H9 (cell line): ENCODE measurements at regions not wholly inside any gene's neighbourhood (a gene's known extent, or its start where the extent isn't known, plus 50 kb on each side); places are given as distances from the start of the nearest gene placed in this dataset.
"Not testable (repeated sequence)": the region's sequence is repeated elsewhere in the genome, so short reads cannot be mapped to it uniquely, and the experiment has no call there.

Experiments
- DNase-seq: peaks from one replicate; pipeline ENCODE4 v3.0.0-alpha.2; 2017
- H2AFZ ChIP-seq: one replicate; pipeline ENCODE4 v1.6.1; 2013; ENCODE audit warnings: mild to moderate bottlenecking, low read length, control low read depth, moderate library complexity
- H2AK5ac ChIP-seq: 2 replicates; pipeline ENCODE4 v1.6.1; 2013; ENCODE audit warnings: low read length, control low read depth, mixed read lengths; ENCODE audit not compliant: insufficient read length
- H2BK120ac ChIP-seq: one replicate; pipeline ENCODE4 v1.6.1; 2013; ENCODE audit warnings: low read depth, mild to moderate bottlenecking, low read length, control low read depth, inconsistent platforms; ENCODE audit not compliant: poor library complexity, severe bottlenecking
- H2BK12ac ChIP-seq: 2 replicates; pipeline ENCODE4 v1.6.1; 2013; ENCODE audit warnings: low read length, control low read depth, mixed read lengths, low read depth; ENCODE audit not compliant: insufficient read length
- H2BK15ac ChIP-seq: 2 replicates; pipeline ENCODE4 v1.6.1; 2013; ENCODE audit warnings: low read depth, low read length, control low read depth
- H2BK20ac ChIP-seq: one replicate; pipeline ENCODE4 v1.6.1; 2013; ENCODE audit warnings: low read depth, mild to moderate bottlenecking, low read length, control low read depth, inconsistent platforms; ENCODE audit not compliant: poor library complexity, severe bottlenecking
- H2BK5ac ChIP-seq: 2 replicates; pipeline ENCODE4 v1.6.1; 2013; ENCODE audit warnings: low read length, control low read depth, mixed read lengths; ENCODE audit not compliant: insufficient read length
- H3K14ac ChIP-seq: 2 replicates; pipeline ENCODE4 v1.6.1; 2013; ENCODE audit warnings: low read length, control low read depth; ENCODE audit not compliant: insufficient read depth
- H3K18ac ChIP-seq: 2 replicates; pipeline ENCODE4 v1.6.1; 2013; ENCODE audit warnings: low read depth, mild to moderate bottlenecking, mixed read lengths, low read length, control low read depth; ENCODE audit not compliant: insufficient read length
- H3K23ac ChIP-seq: 2 replicates; pipeline ENCODE4 v1.6.1; 2013; ENCODE audit warnings: low read length, control low read depth, mixed read lengths, low read depth; ENCODE audit not compliant: insufficient read length
- H3K23me2 ChIP-seq: 2 replicates; pipeline ENCODE4 v1.6.1; 2013; ENCODE audit warnings: low read depth, mild to moderate bottlenecking, mixed read lengths, low read length, control low read depth; ENCODE audit not compliant: insufficient read length, poor library complexity, severe bottlenecking
- H3K27ac ChIP-seq: 2 replicates; pipeline ENCODE4 v1.5.1; 2013; ENCODE audit warnings: low read length, control low read depth, mixed read lengths, low read depth; ENCODE audit not compliant: insufficient read length
- H3K27me3 ChIP-seq: 2 replicates; pipeline ENCODE4 v1.6.1; 2013; ENCODE audit warnings: low read length, control low read depth, inconsistent platforms; ENCODE audit not compliant: insufficient read depth
- H3K4ac ChIP-seq: 2 replicates; pipeline ENCODE4 v1.6.1; 2013; ENCODE audit warnings: low read depth, mild to moderate bottlenecking, control low read depth, inconsistent platforms, low read length, moderate library complexity
- H3K4me1 ChIP-seq: 2 replicates; pipeline ENCODE4 v1.6.1; 2013; ENCODE audit warnings: low read length, control low read depth, inconsistent platforms; ENCODE audit not compliant: insufficient read depth
- H3K4me2 ChIP-seq: 2 replicates; pipeline ENCODE4 v1.6.1; 2013; ENCODE audit warnings: low read length, control low read depth, mixed read lengths; ENCODE audit not compliant: insufficient read length, insufficient read depth
- H3K56ac ChIP-seq: 2 replicates; pipeline ENCODE4 v1.6.1; 2013; ENCODE audit warnings: low read depth, mild to moderate bottlenecking, mixed read lengths, low read length, control low read depth; ENCODE audit not compliant: insufficient read length
- H3K79me1 ChIP-seq: 2 replicates; pipeline ENCODE4 v1.6.1; 2013; ENCODE audit warnings: low read depth, mild to moderate bottlenecking, moderate library complexity, low read length, control low read depth, inconsistent platforms; ENCODE audit not compliant: insufficient read depth, poor library complexity, severe bottlenecking
- H3K79me2 ChIP-seq: 2 replicates; pipeline ENCODE4 v1.6.1; 2013; ENCODE audit warnings: low read length, control low read depth, inconsistent platforms; ENCODE audit not compliant: insufficient read depth
- H3K9ac ChIP-seq: 2 replicates; pipeline ENCODE4 v1.6.1; 2013; ENCODE audit warnings: low read length, control low read depth, mixed read lengths; ENCODE audit not compliant: insufficient read length; ENCODE audit errors: extremely low read depth
- H3K9me3 ChIP-seq: one replicate; pipeline ENCODE4 v1.6.1; 2013; ENCODE audit warnings: low read depth, low read length, inconsistent platforms; ENCODE audit not compliant: control insufficient read depth
- H3T11ph ChIP-seq: one replicate; pipeline ENCODE4 v1.6.1; 2013; ENCODE audit warnings: mild to moderate bottlenecking, low read length, control low read depth, inconsistent platforms
- H4K20me1 ChIP-seq: one replicate; pipeline ENCODE4 v1.6.1; 2013; ENCODE audit not compliant: control insufficient read depth, insufficient read length, insufficient read depth
- H4K5ac ChIP-seq: 2 replicates; pipeline ENCODE4 v1.6.1; 2013; ENCODE audit warnings: low read depth, mild to moderate bottlenecking, mixed read lengths, low read length, control low read depth; ENCODE audit not compliant: insufficient read length
- H4K8ac ChIP-seq: replicated peaks from 2 replicates; pipeline ENCODE4 v1.6.1; 2013; ENCODE audit warnings: low read length, control low read depth, mixed read lengths, low read depth; ENCODE audit not compliant: insufficient read length
- H4K91ac ChIP-seq: 2 replicates; pipeline ENCODE4 v1.6.1; 2013; ENCODE audit warnings: low read depth, mild to moderate bottlenecking, moderate library complexity, mixed read lengths, low read length, control low read depth; ENCODE audit not compliant: insufficient read length
- H3K27ac Mint-ChIP-seq, 3 experiments: 2 replicates in 2 of 3; 3 replicates in 1 of 3; pipeline ENCODE4 v1.8.0; 2020 to 2021; ENCODE audit warnings: mixed read lengths in 3 of 3, mild to moderate bottlenecking in 1 of 3, moderate library complexity in 1 of 3
- H3K27me3 Mint-ChIP-seq: 2 replicates; pipeline ENCODE4 v1.8.0; 2021; ENCODE audit warnings: low read depth, mild to moderate bottlenecking, moderate library complexity, mixed read lengths
- H3K36me3 Mint-ChIP-seq, 3 experiments: 2 replicates in 2 of 3; 3 replicates in 1 of 3; pipeline ENCODE4 v1.8.0; 2020 to 2021; ENCODE audit warnings: low read depth in 3 of 3, mixed read lengths in 3 of 3; ENCODE audit not compliant: insufficient read depth in 1 of 3
- H3K4me1 Mint-ChIP-seq, 2 experiments: 2 replicates each; pipeline ENCODE4 v1.8.0; 2020; ENCODE audit warnings: mixed read lengths in 2 of 2
- H3K4me3 Mint-ChIP-seq, 2 experiments: 2 replicates in 1 of 2; 3 replicates in 1 of 2; pipeline ENCODE4 v1.8.0; 2020 to 2021; ENCODE audit warnings: mild to moderate bottlenecking in 2 of 2, mixed read lengths in 2 of 2, moderate library complexity in 1 of 2
- H3K9me3 Mint-ChIP-seq, 2 experiments: 2 replicates in 1 of 2; 3 replicates in 1 of 2; pipeline ENCODE4 v1.8.0; 2020; ENCODE audit warnings: mild to moderate bottlenecking in 2 of 2, mixed read lengths in 2 of 2, moderate library complexity in 1 of 2
- CTCF ChIP-seq: fragments of 200-600 bp; sonication (generic); conservative IDR thresholded peaks from 3 replicates; pipeline ENCODE4 v1.8.0; 2021; ENCODE audit warnings: antibody characterized with exemption, mild to moderate bottlenecking
- WGBS: extraction: QIAGEN DNeasy Blood & Tissue Kit; methylation state at CpG from one replicate; pipeline ENCODE4 v1.1.7; 2013; ENCODE audit warnings: missing lambda C conversion rate, low lambda C conversion rate, mixed read lengths; ENCODE audit not compliant: insufficient read length; ENCODE audit errors: extremely low coverage; 5-methylcytosine and 5-hydroxymethylcytosine counted together

GRCh38 chr11:127943152-127943551 is 644.2 kb downstream of the ETS1 start:
- no peak overlapping the region for H4K8ac ChIP-seq
- H3K4me2 ChIP-seq, result no peak overlapping the region
- H4K20me1 ChIP-seq, result no peaks in the 10 kb centered on the region
- no peak overlapping the region for H2AFZ ChIP-seq
- H2BK15ac ChIP-seq, result no peak overlapping the region
- no peaks in the 10 kb centered on the region for H3K79me1 ChIP-seq
- H3K9me3 Mint-ChIP-seq, result no peaks in the 10 kb centered on the region
- no peak overlapping the region for H3K9ac ChIP-seq
- H2AK5ac ChIP-seq, result no peak overlapping the region
- no peak overlapping the region for H3K4ac ChIP-seq
- no CpG with 5 or more reads among the region's 5 CpGs for WGBS
- no peak overlapping the region for H3K27ac Mint-ChIP-seq
- H3K36me3 Mint-ChIP-seq, result no peaks in the 10 kb centered on the region
- no peak overlapping the region for H3K23ac ChIP-seq
- H3K27me3 Mint-ChIP-seq, result no peaks in the 10 kb centered on the region; the same call in 1 of the 2 replicates
- no peak overlapping the region for H3K4me3 Mint-ChIP-seq
- H3K27ac ChIP-seq, result no peak overlapping the region
- no peak overlapping the region for H3K18ac ChIP-seq
- H4K5ac ChIP-seq, result no peak overlapping the region
- no peak overlapping the region for H2BK5ac ChIP-seq
- H2BK20ac ChIP-seq, result no peak overlapping the region
- no peak overlapping the region for H2BK12ac ChIP-seq
- no peak overlapping the region for H2BK120ac ChIP-seq
- no peaks in the 10 kb centered on the region for H3K27me3 ChIP-seq
- no peak overlapping the region for H3K56ac ChIP-seq
- H3K23me2 ChIP-seq, result no peaks in the 10 kb centered on the region
- no peak overlapping the region for H4K91ac ChIP-seq
- no peaks in the 10 kb centered on the region for H3K4me1 Mint-ChIP-seq
- no peak overlapping the region for H3T11ph ChIP-seq
- H3K14ac ChIP-seq, result no peak overlapping the region
- TF ChIP-seq CTCF, result no peak
- no peaks in the 10 kb centered on the region for H3K79me2 ChIP-seq
- no peak for DNase-seq
- no peaks in the 10 kb centered on the region for H3K9me3 ChIP-seq
- no peaks in the 10 kb centered on the region for H3K4me1 ChIP-seq

GRCh38 chr11:127941554-127941953 is 645.8 kb downstream of the ETS1 start:
- not testable (repeated sequence) for H2BK12ac ChIP-seq, H3K4me1 Mint-ChIP-seq, H3K56ac ChIP-seq, H3K9me3 ChIP-seq, H3T11ph ChIP-seq, H4K20me1 ChIP-seq, H2BK20ac ChIP-seq, H3K23ac ChIP-seq, H2AFZ ChIP-seq, H3K27ac ChIP-seq, H3K36me3 Mint-ChIP-seq, H3K27me3 Mint-ChIP-seq, H3K23me2 ChIP-seq, H3K79me1 ChIP-seq, H3K18ac ChIP-seq, H2AK5ac ChIP-seq, H2BK15ac ChIP-seq, DNase-seq, H4K91ac ChIP-seq, H3K9me3 Mint-ChIP-seq, H3K4me2 ChIP-seq, H3K9ac ChIP-seq, H4K5ac ChIP-seq, H3K27ac Mint-ChIP-seq, H3K79me2 ChIP-seq, H3K4me1 ChIP-seq, H3K4me3 Mint-ChIP-seq, H3K14ac ChIP-seq, H3K4ac ChIP-seq, H3K27me3 ChIP-seq, H4K8ac ChIP-seq, H2BK120ac ChIP-seq, H2BK5ac ChIP-seq
- no CpG with 5 or more reads among the region's 17 CpGs for WGBS
